ENCODE measurements at regions not wholly inside any gene's neighbourhood (a gene's known extent, or its start where the extent isn't known, plus 50 kb on each side); places are given as distances from the start of the nearest gene placed in this dataset.

DNA sequence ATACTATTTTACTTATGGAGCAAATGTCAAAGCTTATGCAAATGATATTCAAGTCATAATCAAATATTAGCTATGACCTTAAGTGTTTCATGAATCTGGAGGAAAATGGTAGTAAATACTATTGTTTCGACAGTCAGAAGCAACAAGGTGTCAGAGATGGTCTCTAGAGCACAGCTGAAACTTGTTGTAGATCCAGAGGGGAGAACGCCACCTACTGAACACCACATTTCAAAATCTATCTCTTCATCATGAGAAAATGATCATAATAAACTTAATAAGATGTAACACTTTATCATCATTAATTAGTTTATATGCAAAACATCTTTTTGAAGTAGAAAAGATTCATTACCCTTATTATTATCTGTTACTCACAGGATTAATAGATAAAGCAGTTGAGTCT, 418.7 kb downstream of the GATA3 start:
- TF ChIP-seq CTCF (IDR thresholded peaks at IDR 0.05) (no peak), POLR2AphosphoS5 (IDR thresholded peaks at IDR 0.05) (no peak), POLR2A (IDR thresholded peaks at IDR 0.05) (no peak), EP300 (IDR thresholded peaks at IDR 0.05) (no peak)
